K562 (cell line): ENCODE measurements at regions not wholly inside any gene's neighbourhood (a gene's known extent, or its start where the extent isn't known, plus 50 kb on each side); places are given as distances from the start of the nearest gene placed in this dataset.

Experiments
- ATAC-seq: fragments of 200-7000 bp; cut with Tn5 transposase; 3 replicates; pipeline ENCODE4 v1.9.1; 2020; ENCODE audit warnings: moderate library complexity
- BruUV-seq: library from RNA; stranded (reverse); fragments of 400-500 nt; replicated peaks from 2 replicates; lab custom pipeline; 2021; lab: Mats Ljungman, UMichigan
- CTCF ChIA-PET: fragments of 300-600 bp; formaldehyde crosslinking; extraction: SDS; loops from one replicate; lab custom pipeline; 2021; ENCODE audit warnings: low intra/inter-chr PET ratio; lab: Yijun Ruan, JAX
- POLR2A ChIA-PET: fragments of 300-600, 350-650 bp; sonication (Branson Sonifier 250); formaldehyde crosslinking; extraction: SDS; loops from one replicate; lab custom pipeline; 2021; ENCODE audit warnings: antibody characterized with exemption, inconsistent platforms; lab: Yijun Ruan, JAX
- DNase-seq, 4 experiments: peaks; one replicate each; pipeline versions ENCODE4 v3.0.0 to v3.0.0-alpha.2; 2011 to 2018; ENCODE audit warnings: low spot score in 3 of 4, mixed read lengths in 3 of 4; ENCODE audit errors: extremely low read depth in 1 of 4
- FAIRE-seq: peaks from 2 replicates; lab custom pipeline; 2011; peaks lifted over from hg19 to GRCh38; lab: Jason Lieb, UNC
- H2AFZ ChIP-seq: 2 replicates; pipeline ENCODE4 v1.6.0; 2011; ENCODE audit warnings: low read depth, low read length, control low read depth, inconsistent platforms
- H3K27ac ChIP-seq: fragments of 200-600 bp; 3 replicates; pipeline ENCODE4 v1.8.0; 2011; ENCODE audit warnings: low read depth, mild to moderate bottlenecking, control low read depth, inconsistent platforms, low read length, moderate library complexity, mixed read lengths; ENCODE audit errors: extremely low read depth
- H3K27me3 ChIP-seq, 2 experiments: fragments of 300-600 bp in 1 of 2; 2 replicates in 1 of 2; 3 replicates in 1 of 2; pipeline versions ENCODE4 v1.6.0 to v1.8.0; 2011; ENCODE audit warnings: inconsistent platforms in 2 of 2, low read length in 2 of 2, mild to moderate bottlenecking in 1 of 2, mixed read lengths in 1 of 2, moderate library complexity in 1 of 2; ENCODE audit not compliant: control insufficient read depth in 2 of 2, insufficient read depth in 2 of 2
- H3K36me3 ChIP-seq: fragments of 300-600 bp; 3 replicates; pipeline ENCODE4 v1.8.0; 2011; ENCODE audit warnings: mild to moderate bottlenecking, low read length, inconsistent platforms; ENCODE audit not compliant: control insufficient read depth, insufficient read depth
- H3K4me1 ChIP-seq, 2 experiments: fragments of 200-600 bp in 1 of 2; replicated peaks in 1 of 2; 2 replicates in 1 of 2; 3 replicates in 1 of 2; pipeline versions ENCODE4 v1.5.1 to v1.8.0; 2011; ENCODE audit warnings: inconsistent platforms in 2 of 2, low read length in 2 of 2, mild to moderate bottlenecking in 1 of 2, mixed read lengths in 1 of 2, moderate library complexity in 1 of 2; ENCODE audit not compliant: control insufficient read depth in 2 of 2, insufficient read depth in 2 of 2
- H3K4me2 ChIP-seq: 2 replicates; pipeline ENCODE4 v1.6.1; 2011; ENCODE audit warnings: low read length, control low read depth, inconsistent platforms, mixed read lengths; ENCODE audit not compliant: insufficient read depth
- H3K4me3 ChIP-seq: fragments of 200-600 bp; sonication (generic), shearing (Covaris generic); 2 replicates; pipeline ENCODE4 v1.5.1; 2016; ENCODE audit warnings: control low read depth, inconsistent platforms
- H3K79me2 ChIP-seq: fragments of 200-600 bp; 3 replicates; pipeline ENCODE4 v1.8.0; 2011; ENCODE audit warnings: low read length, inconsistent platforms; ENCODE audit not compliant: control insufficient read depth, insufficient read depth
- H3K9ac ChIP-seq, 2 experiments: 2 replicates each; pipeline versions ENCODE4 v1.6.0 to v1.6.1; 2011; ENCODE audit warnings: low read depth in 2 of 2, low read length in 2 of 2, control low read depth in 1 of 2, inconsistent platforms in 1 of 2, mild to moderate bottlenecking in 1 of 2, mixed read lengths in 1 of 2; ENCODE audit not compliant: insufficient read depth in 1 of 2
- H3K9me1 ChIP-seq: one replicate; pipeline ENCODE4 v1.6.0; 2011; ENCODE audit warnings: inconsistent platforms, mild to moderate bottlenecking, low read length, moderate library complexity; ENCODE audit not compliant: control insufficient read depth, insufficient read depth
- H3K9me3 ChIP-seq: replicated peaks from 2 replicates; pipeline ENCODE4 v1.5.1; 2011; ENCODE audit warnings: low read depth, low read length, inconsistent platforms; ENCODE audit not compliant: control insufficient read depth, insufficient read depth
- H4K20me1 ChIP-seq: replicated peaks from 2 replicates; pipeline ENCODE4 v1.6.1; 2011; ENCODE audit warnings: low read length, inconsistent platforms, mixed read lengths; ENCODE audit not compliant: control insufficient read depth, insufficient read depth
- CHD2 ChIP-seq: IDR thresholded peaks from 2 replicates; pipeline ENCODE4 v1.6.1; 2011; ENCODE audit warnings: low read depth, low read length
- EWSR1 ChIP-seq: fragments of 450-650 bp; IDR thresholded peaks from 2 replicates; pipeline ENCODE4 v1.6.1; 2018; ENCODE audit warnings: borderline replicate concordance, mild to moderate bottlenecking, low read depth, moderate library complexity; ENCODE audit not compliant: partially characterized antibody
- FOS ChIP-seq: IDR thresholded peaks from 3 replicates; pipeline ENCODE4 v1.6.1; 2011; ENCODE audit not compliant: insufficient read length; ENCODE audit errors: extremely low read depth
- LCOR ChIP-seq: sonication (generic); formaldehyde crosslinking; IDR thresholded peaks from 2 replicates; pipeline ENCODE4 v1.8.0; 2022; ENCODE audit warnings: mild to moderate bottlenecking, missing genetic modification reagents
- MBD2 ChIP-seq: sonication (generic); IDR thresholded peaks from 2 replicates; pipeline ENCODE4 v1.6.1; 2016; ENCODE audit warnings: low read depth, borderline replicate concordance
- NUFIP1 ChIP-seq: fragments of 450-650 bp; IDR thresholded peaks from 2 replicates; pipeline ENCODE4 v1.6.1; 2018; ENCODE audit not compliant: partially characterized antibody
- PHB ChIP-seq: fragments of 250-450 bp; sonication (Bioruptor Pico); IDR thresholded peaks from 2 replicates; pipeline ENCODE4 v1.5.0; 2021
- SIRT6 ChIP-seq: IDR thresholded peaks from one replicate; pipeline ENCODE4 v1.6.1; 2012; ENCODE audit warnings: low read depth, mild to moderate bottlenecking, control low read depth, inconsistent platforms, low read length, moderate library complexity
- TAF1 ChIP-seq: IDR thresholded peaks from 2 replicates; pipeline ENCODE4 v1.6.1; 2011; ENCODE audit warnings: mild to moderate bottlenecking, low read length, moderate library complexity; ENCODE audit not compliant: insufficient read depth, control insufficient read depth, severe bottlenecking; ENCODE audit errors: extremely low read depth
- TEAD4 ChIP-seq, 2 experiments: sonication (generic) in 1 of 2; formaldehyde crosslinking in 1 of 2; IDR thresholded peaks; 2 replicates each; pipeline versions ENCODE4 v1.6.1 to v1.8.0; 2012 to 2022; ENCODE audit warnings: borderline replicate concordance in 1 of 2, inconsistent platforms in 1 of 2, low read length in 1 of 2, mild to moderate bottlenecking in 1 of 2, missing genetic modification reagents in 1 of 2
- ZNF174 ChIP-seq: fragments of 250-450 bp; sonication (Bioruptor Pico); IDR thresholded peaks from 2 replicates; pipeline ENCODE4 v1.4.0; 2020; ENCODE audit warnings: mild to moderate bottlenecking
- ZNF239 ChIP-seq: fragments of 250-450 bp; sonication (Bioruptor Pico); IDR thresholded peaks from 2 replicates; pipeline ENCODE4 v1.4.0; 2020; ENCODE audit warnings: mild to moderate bottlenecking
- WGBS: fragments of 100-300 bp; shearing (Covaris generic); methylation state at CpG from one replicate; pipeline ENCODE4 v1.1.6; 2016; ENCODE audit warnings: low coverage, mixed read lengths; ENCODE audit not compliant: insufficient coverage; ENCODE audit errors: missing lambda C conversion rate; 5-methylcytosine and 5-hydroxymethylcytosine counted together
- in situ Hi-C: fragments of 300-500 bp; cut with MboI; formaldehyde crosslinking; loops from 4 replicates; pipeline ENCODE4 v1.15.0; 2018; ENCODE audit warnings: inconsistent platforms, mixed read lengths
- intact Hi-C: fragments of 100-400 bp; cut with micrococcal nuclease; formaldehyde crosslinking; loops from 2 replicates; pipeline ENCODE4 v1.14.2; 2022
- TF ChIP-seq, protein P1 (sequence below): sonication (generic); formaldehyde crosslinking; IDR thresholded peaks from 2 replicates; pipeline ENCODE4 v1.8.1; 2023; ENCODE audit warnings: mild to moderate bottlenecking, missing genetic modification reagents

GRCh38 chr13:38044067-38044466, 174.5 kb upstream of the TRPC4 start:
- ATAC-seq, result no peak
- Histone ChIP-seq H3K4me2 (no peak overlapping the region), H3K27ac (no peak overlapping the region), H3K9me1 (no peaks in the 10 kb centered on the region), H3K36me3 (no peaks in the 10 kb centered on the region), H3K79me2 (no peaks in the 10 kb centered on the region), H2AFZ (no peak overlapping the region), H3K4me1 (no peaks in the 10 kb centered on the region; a peak in 1 of 5 replicates), H3K9ac (no peak overlapping the region), H3K4me3 (no peak overlapping the region), H4K20me1 (no peaks in the 10 kb centered on the region), H3K9me3 (no peaks in the 10 kb centered on the region), H3K27me3 (no peaks in the 10 kb centered on the region)
- intact Hi-C loops (loop anchor here (2.0 kb wide), 1 partner anchor 539 kb away; no protein-coding TSS in a partner anchor), in situ Hi-C loops (loop anchor here (25.0 kb wide), 1 partner anchor 157 kb away; no protein-coding TSS in a partner anchor)
- WGBS, result 67% methylated on average over 4 of the region's 4 CpGs
- ChIA-PET POLR2A (no interaction called here), CTCF (no interaction called here)
- DNase-seq, result no peak
- no peak for TF ChIP-seq PHB
- no peak for TF ChIP-seq LCOR (CRISPR knock-in tag)
- no peak for TF ChIP-seq MBD2
- no peak for TF ChIP-seq NUFIP1
- no peak for TF ChIP-seq FOS
- no peak for TF ChIP-seq ZNF239 (CRISPR knock-in tag)
- no peak for FAIRE-seq
- no TSS peak for BruUV-seq

DNA sequence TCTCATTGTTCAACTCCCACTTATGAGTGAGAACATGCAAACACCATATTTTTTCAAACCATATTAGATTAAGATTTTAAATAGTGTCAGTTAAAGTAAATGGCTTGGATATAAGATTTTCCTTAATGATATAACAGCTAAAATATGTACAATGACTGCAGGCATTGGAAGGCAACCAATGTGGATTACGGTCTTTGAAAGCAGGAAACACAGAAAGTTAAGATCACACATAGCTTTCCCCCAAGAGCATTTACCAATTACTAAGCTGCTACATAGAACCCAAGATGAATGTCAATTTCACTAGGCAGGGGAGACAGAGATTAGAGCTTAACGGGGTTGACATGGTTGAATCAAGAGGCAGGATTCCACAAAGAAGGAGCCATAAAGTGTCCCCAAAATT, 173.2 kb upstream of the TRPC4 start:
- POLR2A ChIA-PET, result no interaction called here

More for the DNA sequence above, 173.2 kb upstream of the TRPC4 start:
- 58% methylated on average over 2 of the region's 2 CpGs for WGBS
- Histone ChIP-seq H3K4me3 (no peak overlapping the region), H3K4me1 (no peaks in the 10 kb centered on the region; a peak in 1 of 5 replicates), H3K36me3 (no peaks in the 10 kb centered on the region), H3K9ac (no peak overlapping the region), H3K79me2 (no peaks in the 10 kb centered on the region), H3K9me1 (no peaks in the 10 kb centered on the region), H3K9me3 (no peaks in the 10 kb centered on the region), H3K4me2 (no peak overlapping the region), H2AFZ (no peak overlapping the region), H3K27me3 (no peaks in the 10 kb centered on the region), H3K27ac (no peak overlapping the region), H4K20me1 (no peaks in the 10 kb centered on the region)
- no peak for TF ChIP-seq SIRT6
- TF ChIP-seq PHB, result no peak
- no peak for TF ChIP-seq ZNF174 (CRISPR knock-in tag)
- TF ChIP-seq TEAD4 (IDR thresholded peaks at IDR 0.05; ENCODE audit: low read length), result no peak
- no peak for TF ChIP-seq TEAD4 (CRISPR knock-in tag; IDR thresholded peaks at IDR 0.05; ENCODE audit: borderline replicate concordance)
- TF ChIP-seq TAF1, result no peak
- TF ChIP-seq, protein P1, sequence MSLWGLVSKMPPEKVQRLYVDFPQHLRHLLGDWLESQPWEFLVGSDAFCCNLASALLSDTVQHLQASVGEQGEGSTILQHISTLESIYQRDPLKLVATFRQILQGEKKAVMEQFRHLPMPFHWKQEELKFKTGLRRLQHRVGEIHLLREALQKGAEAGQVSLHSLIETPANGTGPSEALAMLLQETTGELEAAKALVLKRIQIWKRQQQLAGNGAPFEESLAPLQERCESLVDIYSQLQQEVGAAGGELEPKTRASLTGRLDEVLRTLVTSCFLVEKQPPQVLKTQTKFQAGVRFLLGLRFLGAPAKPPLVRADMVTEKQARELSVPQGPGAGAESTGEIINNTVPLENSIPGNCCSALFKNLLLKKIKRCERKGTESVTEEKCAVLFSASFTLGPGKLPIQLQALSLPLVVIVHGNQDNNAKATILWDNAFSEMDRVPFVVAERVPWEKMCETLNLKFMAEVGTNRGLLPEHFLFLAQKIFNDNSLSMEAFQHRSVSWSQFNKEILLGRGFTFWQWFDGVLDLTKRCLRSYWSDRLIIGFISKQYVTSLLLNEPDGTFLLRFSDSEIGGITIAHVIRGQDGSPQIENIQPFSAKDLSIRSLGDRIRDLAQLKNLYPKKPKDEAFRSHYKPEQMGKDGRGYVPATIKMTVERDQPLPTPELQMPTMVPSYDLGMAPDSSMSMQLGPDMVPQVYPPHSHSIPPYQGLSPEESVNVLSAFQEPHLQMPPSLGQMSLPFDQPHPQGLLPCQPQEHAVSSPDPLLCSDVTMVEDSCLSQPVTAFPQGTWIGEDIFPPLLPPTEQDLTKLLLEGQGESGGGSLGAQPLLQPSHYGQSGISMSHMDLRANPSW (CRISPR knock-in tag), result no peak
- no peak for TF ChIP-seq CHD2
- no peak for TF ChIP-seq EWSR1
- ATAC-seq (no peak), DNase-seq (no peak), FAIRE-seq (no peak)
- no TSS peak for BruUV-seq
- in situ Hi-C loops (loop anchor here (25.0 kb wide), 1 partner anchor 155 kb away; no protein-coding TSS in a partner anchor), intact Hi-C loops (no loop called here)
- CTCF ChIA-PET, result no interaction called here
